ENCODE measurements at regions not wholly inside any gene's neighbourhood (a gene's known extent, or its start where the extent isn't known, plus 50 kb on each side); places are given as distances from the start of the nearest gene placed in this dataset.
"Not testable (repeated sequence)": the region's sequence is repeated elsewhere in the genome, so short reads cannot be mapped to it uniquely, and the experiment has no call there.

DNA sequence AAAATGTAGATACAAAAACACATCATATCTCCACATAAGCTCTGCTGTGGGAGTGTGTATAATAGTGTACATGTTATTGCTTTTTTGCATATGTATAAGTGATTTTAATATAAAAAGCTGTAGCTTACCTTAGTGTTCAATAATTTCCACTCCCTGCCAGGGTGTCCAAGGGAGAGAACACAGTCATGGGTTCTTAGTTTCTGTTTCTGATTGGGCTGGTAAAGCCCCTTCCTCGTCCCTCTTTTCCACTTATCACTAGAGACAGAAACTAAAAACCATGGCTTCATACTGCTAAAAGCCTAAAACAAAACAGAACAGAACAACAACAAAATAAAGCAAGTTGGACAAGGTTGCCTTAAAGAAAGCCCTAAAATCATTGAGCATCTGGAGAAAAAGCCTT lies 74.4 kb upstream of the S1PR3 start:
- TF ChIP-seq, protein P1, sequence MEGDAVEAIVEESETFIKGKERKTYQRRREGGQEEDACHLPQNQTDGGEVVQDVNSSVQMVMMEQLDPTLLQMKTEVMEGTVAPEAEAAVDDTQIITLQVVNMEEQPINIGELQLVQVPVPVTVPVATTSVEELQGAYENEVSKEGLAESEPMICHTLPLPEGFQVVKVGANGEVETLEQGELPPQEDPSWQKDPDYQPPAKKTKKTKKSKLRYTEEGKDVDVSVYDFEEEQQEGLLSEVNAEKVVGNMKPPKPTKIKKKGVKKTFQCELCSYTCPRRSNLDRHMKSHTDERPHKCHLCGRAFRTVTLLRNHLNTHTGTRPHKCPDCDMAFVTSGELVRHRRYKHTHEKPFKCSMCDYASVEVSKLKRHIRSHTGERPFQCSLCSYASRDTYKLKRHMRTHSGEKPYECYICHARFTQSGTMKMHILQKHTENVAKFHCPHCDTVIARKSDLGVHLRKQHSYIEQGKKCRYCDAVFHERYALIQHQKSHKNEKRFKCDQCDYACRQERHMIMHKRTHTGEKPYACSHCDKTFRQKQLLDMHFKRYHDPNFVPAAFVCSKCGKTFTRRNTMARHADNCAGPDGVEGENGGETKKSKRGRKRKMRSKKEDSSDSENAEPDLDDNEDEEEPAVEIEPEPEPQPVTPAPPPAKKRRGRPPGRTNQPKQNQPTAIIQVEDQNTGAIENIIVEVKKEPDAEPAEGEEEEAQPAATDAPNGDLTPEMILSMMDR (IDR thresholded peaks at IDR 0.05; ENCODE audit: low read depth, low read length, missing control alignments): no peak
- no peak for DNase-seq (ENCODE audit: low read depth)
- H3K4me3 ChIP-seq (ENCODE audit: low read depth, low read length): no peak overlapping the region

DNA sequence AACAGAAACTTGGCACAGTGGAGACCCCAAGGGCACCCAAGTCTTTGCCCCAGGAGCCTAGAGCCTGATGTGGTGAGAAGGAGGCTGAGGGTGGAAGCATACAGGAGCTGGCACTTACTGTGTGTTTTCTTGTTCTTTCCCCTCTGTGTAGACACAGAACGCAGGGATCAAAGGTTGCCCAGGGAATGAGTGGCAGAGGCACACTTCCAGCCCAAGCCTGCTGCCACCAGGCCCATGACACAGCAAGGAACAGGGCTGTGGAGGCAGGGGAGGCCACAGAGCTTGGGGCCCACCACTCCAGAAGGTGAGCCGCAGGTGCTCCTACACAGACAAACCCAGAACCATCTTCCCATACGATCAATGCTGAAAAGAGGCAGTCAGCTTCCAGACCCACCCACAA lies 73.9 kb upstream of the S1PR3 start:
- TF ChIP-seq, protein P1 (IDR thresholded peaks at IDR 0.05; ENCODE audit: low read depth, low read length, missing control alignments): no peak
- DNase-seq (ENCODE audit: low read depth): no peak
- H3K4me3 ChIP-seq (ENCODE audit: low read depth, low read length): no peak overlapping the region

DNA sequence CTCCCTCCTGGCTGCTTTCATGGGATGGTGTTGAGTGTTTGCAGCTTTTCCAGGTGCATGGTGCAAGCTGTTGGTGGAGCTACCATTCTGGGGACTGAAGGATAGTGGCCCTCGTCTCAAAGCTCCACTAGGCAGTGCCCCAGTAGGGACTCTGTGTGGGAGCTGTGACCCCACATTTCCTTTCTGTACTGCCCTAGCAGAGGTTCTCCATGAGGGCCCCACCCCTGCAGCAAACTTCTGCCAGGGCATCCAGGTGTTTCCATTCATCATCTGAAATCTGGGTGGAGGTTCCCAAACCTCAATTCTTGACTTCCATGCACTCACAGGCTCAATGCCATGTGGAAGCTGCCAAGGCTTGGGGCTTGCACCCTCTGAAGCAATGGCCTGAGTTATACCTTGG lies 72.7 kb upstream of the S1PR3 start:
- not testable (repeated sequence) for DNase-seq (ENCODE audit: low read depth); H3K4me3 ChIP-seq (ENCODE audit: low read depth, low read length)

DNA sequence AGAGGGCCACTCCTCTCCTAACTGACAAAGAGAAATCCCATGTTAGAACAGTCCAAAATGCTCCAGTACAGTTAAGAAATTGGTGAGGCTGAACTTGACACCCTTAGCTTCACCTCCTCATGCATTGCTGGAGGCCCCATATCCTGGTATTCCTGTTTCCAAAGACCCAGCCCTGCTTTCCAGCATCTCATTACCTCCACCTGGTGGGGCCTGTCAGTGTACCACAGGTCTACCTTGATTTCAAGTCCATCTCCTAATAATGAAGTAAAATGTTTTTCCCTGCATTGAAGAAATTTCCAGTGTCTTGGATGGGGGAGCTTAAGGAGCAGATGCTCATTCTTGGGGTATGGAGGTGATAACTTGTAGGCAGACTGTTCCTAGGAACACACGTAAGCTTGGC lies 70.6 kb upstream of the S1PR3 start:
- TF ChIP-seq, protein P1 (IDR thresholded peaks at IDR 0.05; ENCODE audit: low read depth, low read length, missing control alignments): no peak
- no peak overlapping the region for H3K4me3 ChIP-seq (ENCODE audit: low read depth, low read length)
- no peak for DNase-seq (ENCODE audit: low read depth)

DNA sequence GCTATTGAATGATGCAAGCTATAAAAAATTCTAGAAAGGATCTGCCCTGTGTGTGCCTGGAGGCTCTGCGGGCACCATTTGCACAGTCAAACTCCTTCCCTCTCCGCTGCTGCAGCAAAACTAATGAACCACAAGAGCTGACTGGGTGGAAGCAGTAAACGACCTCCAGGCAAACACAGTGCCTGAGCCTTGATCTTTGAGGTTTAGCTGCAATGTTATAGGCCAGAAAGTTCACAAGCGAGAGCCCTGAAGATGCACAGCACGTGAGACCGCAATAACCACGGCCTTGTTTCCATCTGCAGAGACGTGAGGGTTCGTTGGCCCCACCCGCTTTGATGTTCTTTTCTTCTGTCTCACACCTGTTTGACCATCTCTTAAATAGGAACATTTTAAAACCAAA lies 69.2 kb upstream of the S1PR3 start:
- H3K4me3 ChIP-seq (ENCODE audit: low read depth, low read length): no peak overlapping the region
- TF ChIP-seq, protein P1 (IDR thresholded peaks at IDR 0.05; ENCODE audit: low read depth, low read length, missing control alignments): no peak
- DNase-seq (ENCODE audit: low read depth): peak; percentile 37

DNA sequence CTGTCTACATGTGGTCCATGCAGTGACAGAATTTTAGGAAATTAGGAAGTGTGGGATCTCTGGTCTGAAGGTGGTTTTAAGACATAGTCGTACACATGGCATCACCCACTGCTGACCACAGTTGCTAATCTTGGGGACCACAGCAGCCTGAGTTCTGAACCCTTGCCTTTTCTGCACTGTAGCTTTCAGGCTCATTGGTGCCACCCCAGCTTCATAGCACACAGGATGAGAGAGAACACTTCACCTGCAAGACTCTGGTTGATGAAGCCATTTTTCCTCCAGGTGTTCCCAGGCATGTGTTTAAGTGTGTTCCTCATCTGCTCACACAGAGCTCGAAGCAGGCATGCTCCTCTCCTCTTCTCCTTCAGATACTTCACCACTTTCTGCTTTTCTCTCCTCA lies 68.2 kb upstream of the S1PR3 start:
- no peak for DNase-seq (ENCODE audit: low read depth)
- TF ChIP-seq, protein P1 (IDR thresholded peaks at IDR 0.05; ENCODE audit: low read depth, low read length, missing control alignments): no peak
- H3K4me3 ChIP-seq (ENCODE audit: low read depth, low read length): no peak overlapping the region

DNA sequence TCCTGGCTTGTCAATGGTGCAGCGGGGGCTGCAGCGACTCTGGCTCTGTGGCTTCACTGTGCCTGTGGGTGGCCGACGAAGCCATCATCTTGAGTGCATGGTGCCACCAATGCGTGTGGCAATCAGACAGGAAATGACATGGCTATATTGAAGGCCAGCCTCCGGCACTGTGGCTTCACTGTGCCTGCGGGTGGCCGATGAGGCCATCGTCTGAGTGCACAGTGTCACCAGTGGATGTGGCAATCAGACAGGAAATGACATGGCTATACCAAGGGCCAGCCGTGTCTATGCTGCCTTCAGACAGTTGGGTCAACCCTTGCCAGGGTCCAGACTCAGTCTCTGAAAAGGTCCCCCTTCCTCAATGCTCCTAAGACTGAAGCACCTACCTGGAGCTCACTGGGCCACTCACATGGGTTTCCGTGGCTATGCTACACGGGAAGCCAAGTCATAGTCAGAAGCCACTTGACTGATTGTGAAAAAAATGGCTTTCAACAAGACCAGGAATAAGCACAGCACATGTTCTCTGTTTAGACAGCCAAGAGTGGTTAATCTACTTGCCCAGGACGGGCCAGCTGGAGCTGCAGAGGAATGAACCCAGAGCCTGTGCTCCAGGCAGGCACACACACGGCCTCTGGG lies 67.5 kb upstream of the S1PR3 start:
- DNase-seq (ENCODE audit: low read depth): no peak
- no peak overlapping the region for H3K4me3 ChIP-seq (ENCODE audit: low read depth, low read length)
- TF ChIP-seq, protein P1 (IDR thresholded peaks at IDR 0.05; ENCODE audit: low read depth, low read length, missing control alignments): no peak
